ENCODE measurements at regions not wholly inside any gene's neighbourhood (a gene's known extent, or its start where the extent isn't known, plus 50 kb on each side); places are given as distances from the start of the nearest gene placed in this dataset.
A peak's percentile ranks its signal among the peaks of the same experiment; 100 is the strongest.

- TF ChIP-seq, protein P1, sequence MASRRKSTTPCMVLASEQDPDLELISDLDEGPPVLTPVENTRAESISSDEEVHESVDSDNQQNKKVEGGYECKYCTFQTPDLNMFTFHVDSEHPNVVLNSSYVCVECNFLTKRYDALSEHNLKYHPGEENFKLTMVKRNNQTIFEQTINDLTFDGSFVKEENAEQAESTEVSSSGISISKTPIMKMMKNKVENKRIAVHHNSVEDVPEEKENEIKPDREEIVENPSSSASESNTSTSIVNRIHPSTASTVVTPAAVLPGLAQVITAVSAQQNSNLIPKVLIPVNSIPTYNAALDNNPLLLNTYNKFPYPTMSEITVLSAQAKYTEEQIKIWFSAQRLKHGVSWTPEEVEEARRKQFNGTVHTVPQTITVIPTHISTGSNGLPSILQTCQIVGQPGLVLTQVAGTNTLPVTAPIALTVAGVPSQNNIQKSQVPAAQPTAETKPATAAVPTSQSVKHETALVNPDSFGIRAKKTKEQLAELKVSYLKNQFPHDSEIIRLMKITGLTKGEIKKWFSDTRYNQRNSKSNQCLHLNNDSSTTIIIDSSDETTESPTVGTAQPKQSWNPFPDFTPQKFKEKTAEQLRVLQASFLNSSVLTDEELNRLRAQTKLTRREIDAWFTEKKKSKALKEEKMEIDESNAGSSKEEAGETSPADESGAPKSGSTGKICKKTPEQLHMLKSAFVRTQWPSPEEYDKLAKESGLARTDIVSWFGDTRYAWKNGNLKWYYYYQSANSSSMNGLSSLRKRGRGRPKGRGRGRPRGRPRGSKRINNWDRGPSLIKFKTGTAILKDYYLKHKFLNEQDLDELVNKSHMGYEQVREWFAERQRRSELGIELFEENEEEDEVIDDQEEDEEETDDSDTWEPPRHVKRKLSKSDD (CRISPR knock-in tag; IDR thresholded peaks at IDR 0.05; ENCODE audit: low read depth) = peak; percentile 42; the same call in 1 of the 2 replicates
- TF ChIP-seq MAFG (CRISPR knock-in tag; IDR thresholded peaks at IDR 0.05) = no peak
- TF ChIP-seq, protein P2, sequence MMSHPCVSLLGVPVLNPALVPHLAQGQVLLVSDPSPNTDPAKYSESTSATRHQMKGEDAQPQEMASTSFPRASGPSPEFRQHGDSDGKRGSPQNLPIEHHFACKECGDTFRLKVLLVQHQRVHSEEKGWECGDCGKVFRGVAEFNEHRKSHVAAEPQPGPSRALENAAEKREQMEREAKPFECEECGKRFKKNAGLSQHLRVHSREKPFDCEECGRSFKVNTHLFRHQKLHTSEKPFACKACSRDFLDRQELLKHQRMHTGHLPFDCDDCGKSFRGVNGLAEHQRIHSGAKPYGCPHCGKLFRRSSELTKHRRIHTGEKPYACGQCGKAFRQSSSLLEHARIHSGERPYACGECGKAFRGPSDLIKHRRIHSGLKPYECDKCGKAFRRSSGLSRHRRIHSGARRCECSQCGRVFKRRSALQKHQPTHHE (CRISPR knock-in tag; IDR thresholded peaks at IDR 0.05; ENCODE audit: borderline replicate concordance) = no peak
- TF ChIP-seq, protein P3, sequence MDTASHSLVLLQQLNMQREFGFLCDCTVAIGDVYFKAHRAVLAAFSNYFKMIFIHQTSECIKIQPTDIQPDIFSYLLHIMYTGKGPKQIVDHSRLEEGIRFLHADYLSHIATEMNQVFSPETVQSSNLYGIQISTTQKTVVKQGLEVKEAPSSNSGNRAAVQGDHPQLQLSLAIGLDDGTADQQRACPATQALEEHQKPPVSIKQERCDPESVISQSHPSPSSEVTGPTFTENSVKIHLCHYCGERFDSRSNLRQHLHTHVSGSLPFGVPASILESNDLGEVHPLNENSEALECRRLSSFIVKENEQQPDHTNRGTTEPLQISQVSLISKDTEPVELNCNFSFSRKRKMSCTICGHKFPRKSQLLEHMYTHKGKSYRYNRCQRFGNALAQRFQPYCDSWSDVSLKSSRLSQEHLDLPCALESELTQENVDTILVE (CRISPR knock-in tag; IDR thresholded peaks at IDR 0.05) = no peak
- TF ChIP-seq, protein P4, sequence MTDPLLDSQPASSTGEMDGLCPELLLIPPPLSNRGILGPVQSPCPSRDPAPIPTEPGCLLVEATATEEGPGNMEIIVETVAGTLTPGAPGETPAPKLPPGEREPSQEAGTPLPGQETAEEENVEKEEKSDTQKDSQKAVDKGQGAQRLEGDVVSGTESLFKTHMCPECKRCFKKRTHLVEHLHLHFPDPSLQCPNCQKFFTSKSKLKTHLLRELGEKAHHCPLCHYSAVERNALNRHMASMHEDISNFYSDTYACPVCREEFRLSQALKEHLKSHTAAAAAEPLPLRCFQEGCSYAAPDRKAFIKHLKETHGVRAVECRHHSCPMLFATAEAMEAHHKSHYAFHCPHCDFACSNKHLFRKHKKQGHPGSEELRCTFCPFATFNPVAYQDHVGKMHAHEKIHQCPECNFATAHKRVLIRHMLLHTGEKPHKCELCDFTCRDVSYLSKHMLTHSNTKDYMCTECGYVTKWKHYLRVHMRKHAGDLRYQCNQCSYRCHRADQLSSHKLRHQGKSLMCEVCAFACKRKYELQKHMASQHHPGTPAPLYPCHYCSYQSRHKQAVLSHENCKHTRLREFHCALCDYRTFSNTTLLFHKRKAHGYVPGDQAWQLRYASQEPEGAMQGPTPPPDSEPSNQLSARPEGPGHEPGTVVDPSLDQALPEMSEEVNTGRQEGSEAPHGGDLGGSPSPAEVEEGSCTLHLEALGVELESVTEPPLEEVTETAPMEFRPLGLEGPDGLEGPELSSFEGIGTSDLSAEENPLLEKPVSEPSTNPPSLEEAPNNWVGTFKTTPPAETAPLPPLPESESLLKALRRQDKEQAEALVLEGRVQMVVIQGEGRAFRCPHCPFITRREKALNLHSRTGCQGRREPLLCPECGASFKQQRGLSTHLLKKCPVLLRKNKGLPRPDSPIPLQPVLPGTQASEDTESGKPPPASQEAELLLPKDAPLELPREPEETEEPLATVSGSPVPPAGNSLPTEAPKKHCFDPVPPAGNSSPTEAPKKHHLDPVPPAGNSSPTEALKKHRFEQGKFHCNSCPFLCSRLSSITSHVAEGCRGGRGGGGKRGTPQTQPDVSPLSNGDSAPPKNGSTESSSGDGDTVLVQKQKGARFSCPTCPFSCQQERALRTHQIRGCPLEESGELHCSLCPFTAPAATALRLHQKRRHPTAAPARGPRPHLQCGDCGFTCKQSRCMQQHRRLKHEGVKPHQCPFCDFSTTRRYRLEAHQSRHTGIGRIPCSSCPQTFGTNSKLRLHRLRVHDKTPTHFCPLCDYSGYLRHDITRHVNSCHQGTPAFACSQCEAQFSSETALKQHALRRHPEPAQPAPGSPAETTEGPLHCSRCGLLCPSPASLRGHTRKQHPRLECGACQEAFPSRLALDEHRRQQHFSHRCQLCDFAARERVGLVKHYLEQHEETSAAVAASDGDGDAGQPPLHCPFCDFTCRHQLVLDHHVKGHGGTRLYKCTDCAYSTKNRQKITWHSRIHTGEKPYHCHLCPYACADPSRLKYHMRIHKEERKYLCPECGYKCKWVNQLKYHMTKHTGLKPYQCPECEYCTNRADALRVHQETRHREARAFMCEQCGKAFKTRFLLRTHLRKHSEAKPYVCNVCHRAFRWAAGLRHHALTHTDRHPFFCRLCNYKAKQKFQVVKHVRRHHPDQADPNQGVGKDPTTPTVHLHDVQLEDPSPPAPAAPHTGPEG (CRISPR knock-in tag; IDR thresholded peaks at IDR 0.05) = no peak
- peak; percentile 90 for TF ChIP-seq FOXK2 (IDR thresholded peaks at IDR 0.05)
- TF ChIP-seq ZNF280B (CRISPR knock-in tag; IDR thresholded peaks at IDR 0.05; ENCODE audit: borderline replicate concordance) = no peak
- TF ChIP-seq MIXL1 (CRISPR knock-in tag; IDR thresholded peaks at IDR 0.05) = peak; percentile 79
- no peak for TF ChIP-seq TAF1 (CRISPR knock-in tag; IDR thresholded peaks at IDR 0.05)
- peak; percentile 92 for TF ChIP-seq HOXA5 (CRISPR knock-in tag; IDR thresholded peaks at IDR 0.05)
- TF ChIP-seq ZNF607 (CRISPR knock-in tag; IDR thresholded peaks at IDR 0.05; ENCODE audit: borderline replicate concordance) = no peak
- TF ChIP-seq MAFK (conservative IDR thresholded peaks at IDR 0.05 in 1 of 2, IDR thresholded peaks at IDR 0.05 in 1 of 2; ENCODE audit: low read length in 2 of 2) = peak; percentile 57 to 69
- no peak for TF ChIP-seq ZFYVE20 (CRISPR knock-in tag; IDR thresholded peaks at IDR 0.05; ENCODE audit: borderline replicate concordance, low read depth)
- no peak for TF ChIP-seq SATB2 (CRISPR knock-in tag; IDR thresholded peaks at IDR 0.05)
- TF ChIP-seq ZNF431 (CRISPR knock-in tag; IDR thresholded peaks at IDR 0.05; ENCODE audit: borderline replicate concordance, low read depth) = no peak
- no peak for TF ChIP-seq ZNF782 (CRISPR knock-in tag; IDR thresholded peaks at IDR 0.05; ENCODE audit: borderline replicate concordance)
- no peak for TF ChIP-seq SNAI1 (CRISPR knock-in tag; IDR thresholded peaks at IDR 0.05; ENCODE audit: borderline replicate concordance)
- TF ChIP-seq GPN1 (CRISPR knock-in tag; IDR thresholded peaks at IDR 0.05; ENCODE audit: borderline replicate concordance) = no peak
- no peak for TF ChIP-seq FOSL1 (CRISPR knock-in tag; IDR thresholded peaks at IDR 0.05; ENCODE audit: borderline replicate concordance)
Observed at GRCh38 chr3:124617177-124617576, 113.1 kb upstream of the UMPS start (continued).

Measured in HepG2 (cell line).